Hepatocyte (in vitro differentiated cells): ENCODE measurements at regions not wholly inside any gene's neighbourhood (a gene's known extent, or its start where the extent isn't known, plus 50 kb on each side); places are given as distances from the start of the nearest gene placed in this dataset.

Experiments
- DNase-seq: peaks from one replicate; pipeline ENCODE4 v3.0.0-alpha.2; 2016; ENCODE audit warnings: low spot score
- H2AFZ ChIP-seq: fragments of 200-600 bp; sonication (generic); 2 replicates; pipeline ENCODE4 v1.6.0; 2016; ENCODE audit warnings: antibody characterized with exemption, mild to moderate bottlenecking
- H3K27ac ChIP-seq: fragments of 200-600 bp; sonication (generic); 2 replicates; pipeline ENCODE4 v1.5.1; 2016; ENCODE audit warnings: mild to moderate bottlenecking
- H3K27me3 ChIP-seq: fragments of 200-600 bp; sonication (generic); 2 replicates; pipeline ENCODE4 v1.6.1; 2016
- H3K36me3 ChIP-seq: fragments of 200-600 bp; sonication (generic); replicated peaks from 2 replicates; pipeline ENCODE4 v1.5.1; 2016; ENCODE audit warnings: low read depth; ENCODE audit not compliant: insufficient read depth
- H3K4me1 ChIP-seq: fragments of 200-600 bp; sonication (generic); 2 replicates; pipeline ENCODE4 v1.5.1; 2016; ENCODE audit warnings: mild to moderate bottlenecking, moderate library complexity; ENCODE audit not compliant: insufficient read depth
- H3K4me2 ChIP-seq: fragments of 200-600 bp; sonication (generic); 2 replicates; pipeline ENCODE4 v1.6.0; 2016
- H3K4me3 ChIP-seq: fragments of 200-600 bp; sonication (generic); 2 replicates; pipeline ENCODE4 v1.5.1; 2016; ENCODE audit warnings: mild to moderate bottlenecking
- H3K79me2 ChIP-seq: fragments of 200-600 bp; sonication (generic); 2 replicates; pipeline ENCODE4 v1.6.0; 2017; ENCODE audit warnings: mild to moderate bottlenecking
- H3K9me2 ChIP-seq: fragments of 200-600 bp; sonication (generic); replicated peaks from 2 replicates; pipeline ENCODE4 v1.6.0; 2017; ENCODE audit warnings: mild to moderate bottlenecking; ENCODE audit not compliant: insufficient read depth
- H3K9me3 ChIP-seq: fragments of 200-600 bp; sonication (generic); 2 replicates; pipeline ENCODE4 v1.5.1; 2016; ENCODE audit warnings: low read depth, mild to moderate bottlenecking
- H4K20me1 ChIP-seq: fragments of 200-600 bp; sonication (generic); 2 replicates; pipeline ENCODE4 v1.6.0; 2016; ENCODE audit warnings: mild to moderate bottlenecking; ENCODE audit not compliant: insufficient read depth, poor library complexity, severe bottlenecking
- CTCF ChIP-seq: fragments of 200-600 bp; sonication (generic); IDR thresholded peaks from 2 replicates; pipeline ENCODE4 v1.5.1; 2016; ENCODE audit warnings: antibody characterized with exemption, mild to moderate bottlenecking; ENCODE audit not compliant: poor library complexity
- EZH2 ChIP-seq: fragments of 200-600 bp; sonication (generic); IDR thresholded peaks from 2 replicates; pipeline ENCODE4 v1.6.1; 2016; ENCODE audit warnings: antibody characterized with exemption, mild to moderate bottlenecking, borderline replicate concordance
- EZH2phosphoT487 ChIP-seq: fragments of 200-600 bp; sonication (generic); IDR thresholded peaks from one replicate; pipeline ENCODE4 v1.6.1; 2018; ENCODE audit warnings: antibody characterized with exemption, mild to moderate bottlenecking, low read depth, moderate library complexity; ENCODE audit not compliant: unreplicated experiment, severe bottlenecking
- WGBS: methylation state at CpG from one replicate; pipeline ENCODE4 v1.1.6; 2016; ENCODE audit warnings: low lambda C conversion rate; ENCODE audit errors: missing lambda C conversion rate; 5-methylcytosine and 5-hydroxymethylcytosine counted together

DNA sequence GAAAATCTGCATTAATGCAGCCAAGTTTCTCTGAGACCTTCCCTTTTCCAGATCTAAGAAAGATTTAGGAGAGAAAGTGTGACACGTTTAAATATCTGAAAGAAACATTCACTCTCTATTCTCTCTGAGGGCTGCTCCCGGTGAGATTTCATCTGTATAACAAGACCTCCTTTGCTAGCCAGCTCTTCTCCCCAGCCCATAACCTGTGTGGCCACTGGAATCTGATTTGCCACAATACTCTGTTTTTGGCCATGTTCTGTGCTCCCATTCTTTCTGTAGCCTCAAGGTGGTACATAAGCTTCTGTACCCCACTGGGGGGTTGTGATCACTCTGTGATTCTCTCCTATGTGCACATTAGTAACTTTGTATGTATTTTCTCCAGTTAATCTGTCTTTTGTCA lies 291.0 kb upstream of the SEMA6A start:
- H3K4me1 ChIP-seq = peaks cover 13% of the 10 kb centered on the region
- H3K9me2 ChIP-seq = no peaks in the 10 kb centered on the region
- no peak for DNase-seq
- H3K4me2 ChIP-seq = no peak overlapping the region
- no peak overlapping the region for H3K27ac ChIP-seq
- 35% methylated on average over 2 of the region's 2 CpGs for WGBS
- no peak for TF ChIP-seq EZH2phosphoT487
- no peak for TF ChIP-seq CTCF
- H4K20me1 ChIP-seq = no peaks in the 10 kb centered on the region
- no peaks in the 10 kb centered on the region for H3K36me3 ChIP-seq
- no peak overlapping the region for H3K4me3 ChIP-seq
- no peaks in the 10 kb centered on the region for H3K27me3 ChIP-seq
- no peak overlapping the region for H2AFZ ChIP-seq
- H3K9me3 ChIP-seq = no peaks in the 10 kb centered on the region
- no peaks in the 10 kb centered on the region for H3K79me2 ChIP-seq

DNA sequence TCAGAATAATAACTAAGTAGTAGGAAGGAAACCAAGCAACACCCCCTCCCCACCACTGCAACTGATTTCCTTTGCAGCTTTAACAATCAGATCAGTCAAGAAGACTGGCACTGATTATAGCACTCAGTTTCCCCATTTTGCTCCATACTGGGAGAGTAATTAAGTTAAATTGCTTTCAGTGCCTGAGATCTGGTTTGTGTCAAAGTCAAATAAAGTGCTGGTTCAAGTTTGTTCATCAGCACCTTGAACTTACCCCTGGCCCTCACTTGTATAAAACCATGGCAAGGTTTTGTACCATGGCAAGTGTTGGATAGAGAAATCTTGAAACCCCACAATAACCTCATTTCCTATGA lies 290.2 kb upstream of the SEMA6A start:
- H3K27me3 ChIP-seq = no peaks in the 10 kb centered on the region
- H3K4me3 ChIP-seq = no peak overlapping the region
- TF ChIP-seq EZH2 (no peak), EZH2phosphoT487 (no peak), CTCF (no peak)
- peak overlapping the region; percentile 60 for H3K4me2 ChIP-seq
- H3K9me3 ChIP-seq = no peaks in the 10 kb centered on the region
- H2AFZ ChIP-seq = peak overlapping the region; percentile 46
- H3K27ac ChIP-seq = peak overlapping the region; percentile 54
- peaks cover 18% of the 10 kb centered on the region for H3K4me1 ChIP-seq
- no peaks in the 10 kb centered on the region for H3K9me2 ChIP-seq
- no peaks in the 10 kb centered on the region for H4K20me1 ChIP-seq
- no peaks in the 10 kb centered on the region for H3K36me3 ChIP-seq
- H3K79me2 ChIP-seq = no peaks in the 10 kb centered on the region
- no peak for DNase-seq

- H3K79me2 ChIP-seq = no peaks in the 10 kb centered on the region
- H4K20me1 ChIP-seq = no peaks in the 10 kb centered on the region
- WGBS = 20% methylated on average over 9 of the region's 9 CpGs
- no peaks in the 10 kb centered on the region for H3K9me3 ChIP-seq
- H3K36me3 ChIP-seq = no peaks in the 10 kb centered on the region
- H3K4me2 ChIP-seq = peak overlapping the region; percentile 60
- H3K9me2 ChIP-seq = no peaks in the 10 kb centered on the region
- H2AFZ ChIP-seq = peak overlapping the region; percentile 46
- H3K4me1 ChIP-seq = peaks cover 18% of the 10 kb centered on the region
- H3K27me3 ChIP-seq = no peaks in the 10 kb centered on the region
- no peak overlapping the region for H3K4me3 ChIP-seq
- peak overlapping the region; percentile 54 for H3K27ac ChIP-seq
- no peak for TF ChIP-seq EZH2
- TF ChIP-seq CTCF = no peak
- no peak for TF ChIP-seq EZH2phosphoT487
- peak; percentile 19 for DNase-seq
These were observed 289.7 kb upstream of the SEMA6A start for GRCh38 chr5:116864157-116864837.
